GM10248 (cell line): ENCODE measurements at regions not wholly inside any gene's neighbourhood (a gene's known extent, or its start where the extent isn't known, plus 50 kb on each side); places are given as distances from the start of the nearest gene placed in this dataset.

Experiments
- CTCF ChIA-PET: fragments of 300-600 bp; sonication (Branson Sonifier 250); formaldehyde crosslinking; extraction: SDS; loops from one replicate; lab custom pipeline; 2021; ENCODE audit warnings: antibody characterized with exemption; lab: Yijun Ruan, JAX
- POLR2A ChIA-PET: fragments of 350-650 bp; sonication (Branson Sonifier 250); formaldehyde crosslinking; extraction: SDS; loops from one replicate; lab custom pipeline; 2020; ENCODE audit warnings: antibody characterized with exemption; lab: Yijun Ruan, JAX
- DNase-seq: peaks from one replicate; pipeline ENCODE4 v3.0.0; 2012; ENCODE audit errors: extremely low spot score
- TF ChIP-seq, protein P1 (sequence below): IDR thresholded peaks from 2 replicates; pipeline ENCODE4 v1.5.1; 2012; ENCODE audit warnings: mild to moderate bottlenecking, low read depth; ENCODE audit errors: extremely low read depth, missing control alignments, control extremely low read depth

DNA sequence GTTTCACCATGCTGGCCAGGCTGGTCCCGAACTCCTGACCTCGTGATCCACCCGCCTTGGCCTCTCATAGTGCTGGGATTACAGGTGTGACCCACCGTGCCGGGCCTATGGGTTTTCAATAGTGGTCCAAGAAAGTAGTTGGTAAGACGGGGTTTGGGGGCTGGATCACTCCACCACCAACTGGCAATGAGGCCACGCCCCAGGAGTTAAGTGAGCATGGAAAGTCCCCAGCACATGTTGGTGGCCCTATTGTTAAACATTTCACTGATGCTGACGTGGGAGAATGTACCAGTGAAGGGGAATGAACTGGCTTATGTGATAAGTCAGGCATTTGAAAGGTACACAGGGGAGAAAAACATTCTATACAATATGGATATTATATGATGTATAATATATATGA, 80.4 kb downstream of the CHRD start:
- CTCF ChIA-PET = interaction anchor here (1.2 kb wide), 1 partner anchor 45 kb away, joined by 3 read pairs; no protein-coding TSS in a partner anchor
- DNase-seq = no peak
- TF ChIP-seq, protein P1, sequence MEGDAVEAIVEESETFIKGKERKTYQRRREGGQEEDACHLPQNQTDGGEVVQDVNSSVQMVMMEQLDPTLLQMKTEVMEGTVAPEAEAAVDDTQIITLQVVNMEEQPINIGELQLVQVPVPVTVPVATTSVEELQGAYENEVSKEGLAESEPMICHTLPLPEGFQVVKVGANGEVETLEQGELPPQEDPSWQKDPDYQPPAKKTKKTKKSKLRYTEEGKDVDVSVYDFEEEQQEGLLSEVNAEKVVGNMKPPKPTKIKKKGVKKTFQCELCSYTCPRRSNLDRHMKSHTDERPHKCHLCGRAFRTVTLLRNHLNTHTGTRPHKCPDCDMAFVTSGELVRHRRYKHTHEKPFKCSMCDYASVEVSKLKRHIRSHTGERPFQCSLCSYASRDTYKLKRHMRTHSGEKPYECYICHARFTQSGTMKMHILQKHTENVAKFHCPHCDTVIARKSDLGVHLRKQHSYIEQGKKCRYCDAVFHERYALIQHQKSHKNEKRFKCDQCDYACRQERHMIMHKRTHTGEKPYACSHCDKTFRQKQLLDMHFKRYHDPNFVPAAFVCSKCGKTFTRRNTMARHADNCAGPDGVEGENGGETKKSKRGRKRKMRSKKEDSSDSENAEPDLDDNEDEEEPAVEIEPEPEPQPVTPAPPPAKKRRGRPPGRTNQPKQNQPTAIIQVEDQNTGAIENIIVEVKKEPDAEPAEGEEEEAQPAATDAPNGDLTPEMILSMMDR = no peak
- POLR2A ChIA-PET = no interaction called here

DNA sequence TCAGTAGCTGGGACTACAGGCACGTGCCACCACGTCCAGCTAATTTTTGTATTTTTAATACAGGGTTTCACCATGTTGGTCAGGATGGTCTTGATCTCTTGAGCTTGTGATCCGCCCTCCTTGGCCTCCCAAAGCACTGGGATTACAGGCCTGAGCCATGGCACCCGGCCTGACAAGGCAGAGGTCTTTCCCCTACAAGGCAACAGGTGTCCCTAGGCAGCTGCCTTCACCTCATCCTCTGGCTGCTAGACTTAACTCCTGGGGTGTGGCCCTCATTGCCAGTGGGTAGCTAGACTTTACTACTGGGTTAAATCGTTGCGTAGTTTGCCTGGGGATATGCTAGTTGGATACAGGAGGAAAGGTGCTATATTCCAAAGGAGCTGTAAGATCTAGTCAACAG, 81.4 kb downstream of the CHRD start:
- CTCF ChIA-PET = interaction anchor here (1.1 to 1.2 kb wide), 2 partner anchors 46 to 53 kb away, joined by 3 read pairs; no protein-coding TSS in a partner anchor
- TF ChIP-seq, protein P1 = no peak

DNA sequence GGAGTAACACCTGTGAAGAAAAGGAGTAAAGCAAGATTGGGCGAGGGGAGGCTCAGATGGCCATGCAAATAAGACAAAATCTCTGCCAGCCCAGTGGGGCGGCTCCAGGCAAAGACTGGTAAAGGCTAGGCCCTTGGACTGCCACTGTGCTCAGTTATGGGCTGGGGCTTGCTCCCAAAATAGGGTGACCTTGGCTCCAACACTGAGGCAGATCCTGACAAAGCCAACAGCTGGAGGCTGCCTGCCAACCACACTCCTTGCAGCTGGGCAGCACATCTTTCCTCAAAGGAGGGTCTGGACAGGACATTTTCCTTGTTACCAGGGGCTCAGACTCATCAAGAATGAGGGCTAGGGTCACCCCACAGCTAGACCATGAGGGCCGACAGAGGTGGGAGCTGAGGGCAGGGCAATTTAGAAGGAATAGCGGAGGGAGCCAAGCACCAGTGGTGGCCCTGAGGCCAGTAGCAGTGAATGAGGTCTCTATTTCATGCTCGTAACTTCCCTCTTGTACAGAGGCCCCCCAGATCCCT, 86.1 kb downstream of the CHRD start:
- ChIA-PET CTCF (interaction anchor here (0.9 to 2.4 kb wide), 5 partner anchors 9 to 111 kb away, joined by 3 to 10 read pairs (median 3); no protein-coding TSS in a partner anchor), POLR2A (no interaction called here)
- no peak for DNase-seq
- TF ChIP-seq, protein P1 = no peak

More for the DNA sequence above, 81.4 kb downstream of the CHRD start:
- no peak for DNase-seq
- POLR2A ChIA-PET = no interaction called here

DNA sequence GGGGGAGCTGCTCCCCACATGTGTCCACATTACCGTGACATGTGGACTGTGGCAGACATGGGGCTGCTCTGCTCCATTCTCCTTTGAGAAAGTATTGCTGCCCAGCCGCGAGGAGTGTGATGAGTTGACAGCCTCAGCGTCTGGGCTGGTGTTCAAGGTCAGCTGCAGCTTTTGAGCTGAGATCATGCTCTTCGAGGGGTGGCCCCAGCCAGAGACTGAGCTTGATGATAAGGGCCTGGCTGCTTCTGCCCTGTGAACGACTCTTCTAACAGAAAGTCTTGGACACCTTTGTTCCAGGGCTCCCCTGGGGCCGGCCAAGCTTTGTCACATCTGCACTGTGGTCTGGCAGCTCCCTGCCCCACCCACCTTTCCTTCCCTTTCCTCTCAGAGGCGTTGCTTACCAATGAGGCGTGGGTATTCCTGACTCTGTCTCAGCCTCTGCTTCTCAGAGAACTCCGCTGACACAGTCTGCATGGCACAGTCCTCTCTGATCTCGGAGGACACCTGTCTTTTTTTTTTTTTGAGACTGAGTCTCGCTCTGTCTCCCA, 86.6 kb downstream of the CHRD start:
- ChIA-PET POLR2A (no interaction called here), CTCF (interaction anchor here (1.1 to 2.4 kb wide), 5 partner anchors 9 to 94 kb away, joined by 3 to 10 read pairs (median 8); no protein-coding TSS in a partner anchor)
- no peak for DNase-seq
- TF ChIP-seq, protein P1 = no peak

DNA sequence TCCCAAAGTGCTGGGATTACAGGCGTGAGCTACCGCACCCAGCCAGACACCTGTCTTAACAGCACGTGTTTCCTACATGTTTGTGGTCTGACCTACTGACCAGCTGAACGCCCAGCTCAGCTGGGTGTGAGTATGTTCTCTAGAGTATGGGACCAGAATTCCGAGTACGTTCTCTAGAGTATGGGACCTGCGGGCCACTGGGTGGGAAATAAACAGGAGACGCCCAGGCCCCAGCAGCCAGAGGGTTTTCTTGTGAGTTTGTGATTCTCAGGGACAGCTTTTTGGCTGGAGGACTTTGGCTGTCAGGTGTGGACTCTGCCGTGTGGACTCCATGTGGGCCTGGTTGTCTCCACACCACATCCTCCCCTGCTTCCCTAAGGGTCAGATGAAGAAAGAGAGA, 87.3 kb downstream of the CHRD start:
- CTCF ChIA-PET = interaction anchor here (1.1 to 2.7 kb wide), 6 partner anchors 10 to 74 kb away, joined by 3 to 10 read pairs (median 8); no protein-coding TSS in a partner anchor
- no peak for DNase-seq
- TF ChIP-seq, protein P1 = no peak
- POLR2A ChIA-PET = no interaction called here

DNA sequence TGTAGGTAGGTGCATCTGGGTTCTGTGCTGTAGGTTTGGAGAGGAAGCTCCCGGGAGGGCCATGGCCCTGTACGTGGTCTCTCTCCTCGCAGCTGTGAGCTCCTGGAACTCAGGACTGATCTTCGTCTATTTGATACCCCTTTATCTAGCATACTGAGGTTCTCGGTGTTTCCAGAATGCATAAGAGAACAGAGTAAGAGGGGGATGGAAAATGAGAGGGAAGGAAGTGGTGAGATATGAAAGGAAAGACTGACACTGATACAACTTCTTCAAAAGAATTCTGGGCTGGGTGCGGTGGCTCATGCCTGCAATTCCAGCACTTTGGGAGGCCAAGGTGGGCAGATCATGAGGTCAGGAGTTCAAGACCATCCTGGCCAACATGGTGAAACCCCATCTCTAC, 90.7 kb downstream of the CHRD start:
- POLR2A ChIA-PET = no interaction called here
- TF ChIP-seq, protein P1 = no peak
- CTCF ChIA-PET = interaction anchor here (1.1 to 2.5 kb wide), 2 partner anchors 43 to 71 kb away, joined by 3 to 11 read pairs; no protein-coding TSS in a partner anchor
- DNase-seq = no peak
